B cell (primary cell): ENCODE measurements at regions not wholly inside any gene's neighbourhood (a gene's known extent, or its start where the extent isn't known, plus 50 kb on each side); places are given as distances from the start of the nearest gene placed in this dataset.

ENCODE experiments used
- ATAC-seq: fragments of 200-7000 bp; cut with Tn5 transposase; one replicate; pipeline ENCODE4 v1.10.0; 2021; ENCODE audit warnings: low read depth, mild to moderate bottlenecking, moderate number of reproducible peaks, moderate library complexity
- CTCF ChIA-PET: fragments of 350-600 bp; sonication (Branson Sonifier 250); formaldehyde crosslinking; loops from one replicate; lab custom pipeline; 2021; ENCODE audit warnings: antibody characterized with exemption, inconsistent platforms; lab: Charles Lee
- POLR2A ChIA-PET: fragments of 350-600 bp; sonication (Branson Sonifier 250); formaldehyde crosslinking; loops from one replicate; lab custom pipeline; 2021; ENCODE audit warnings: antibody characterized with exemption; lab: Charles Lee
- DNase-seq: peaks from one replicate; pipeline ENCODE4 v3.0.0; 2013
- H2AFZ ChIP-seq: 2 replicates; pipeline ENCODE4 v1.6.1; 2012; ENCODE audit warnings: mild to moderate bottlenecking, low read depth, low read length; ENCODE audit not compliant: insufficient read depth, poor library complexity, severe bottlenecking
- H3K27ac ChIP-seq, 2 donors: 1 replicate in 1 of 2; 2 replicates in 1 of 2; pipeline ENCODE4 v1.5.1; 2012 to 2013; ENCODE audit warnings: low read length in 2 of 2, mild to moderate bottlenecking in 2 of 2, moderate library complexity in 1 of 2
- H3K27me3 ChIP-seq, 4 experiments: fragments of 200-600 bp in 1 of 4; sonication (generic) in 1 of 4; replicated peaks in 1 of 4; 1 replicate in 2 of 4; 2 replicates in 2 of 4; pipeline versions ENCODE4 v1.6.1 to v1.7.0; 2013 to 2016; ENCODE audit warnings: low read length in 3 of 4, mild to moderate bottlenecking in 2 of 4, mixed read lengths in 1 of 4, moderate library complexity in 1 of 4; ENCODE audit not compliant: insufficient read depth in 4 of 4, control insufficient read depth in 3 of 4; ENCODE audit errors: control extremely low read depth in 1 of 4
- H3K36me3 ChIP-seq, 2 experiments: replicated peaks in 1 of 2; 1 replicate in 1 of 2; 2 replicates in 1 of 2; pipeline versions ENCODE4 v1.6.1 to v1.7.1; 2013; ENCODE audit warnings: low read length in 1 of 2; ENCODE audit not compliant: insufficient read depth in 2 of 2, control insufficient read depth in 1 of 2; ENCODE audit errors: control extremely low read depth in 1 of 2, extremely low read depth in 1 of 2
- H3K4me1 ChIP-seq, 2 donors: fragments of 200-600 bp in 1 of 2; sonication (generic) in 1 of 2; 1 replicate in 1 of 2; 2 replicates in 1 of 2; pipeline versions ENCODE4 v1.5.1 to v1.6.1; 2013 to 2017; ENCODE audit warnings: low read length in 2 of 2; ENCODE audit not compliant: control insufficient read depth in 2 of 2, insufficient read depth in 2 of 2
- H3K4me2 ChIP-seq: replicated peaks from 2 replicates; pipeline ENCODE3; 2012; ENCODE audit warnings: mild to moderate bottlenecking, low read depth, low read length; ENCODE audit not compliant: poor library complexity, severe bottlenecking
- H3K4me3 ChIP-seq, 5 experiments: fragments of 200-600 bp in 1 of 5; sonication (generic) in 1 of 5; 1 replicate in 3 of 5; 2 replicates in 2 of 5; pipeline versions ENCODE4 v1.5.1 to v1.7.0; 2011 to 2016; ENCODE audit warnings: low read length in 4 of 5, mild to moderate bottlenecking in 4 of 5, low read depth in 2 of 5, control low read depth in 1 of 5, moderate library complexity in 1 of 5; ENCODE audit not compliant: insufficient read depth in 1 of 5; ENCODE audit errors: control extremely low read depth in 1 of 5, extremely low read depth in 1 of 5
- H3K79me2 ChIP-seq: fragments of 200-600 bp; sonication (generic); one replicate; pipeline ENCODE4 v1.6.0; 2016; ENCODE audit warnings: low read length; ENCODE audit not compliant: control insufficient read depth, insufficient read depth
- H3K9ac ChIP-seq: fragments of 200-600 bp; sonication (generic); 2 replicates; pipeline ENCODE4 v1.6.1; 2017; ENCODE audit warnings: mild to moderate bottlenecking, low read length, moderate library complexity
- H3K9me3 ChIP-seq, 3 donors: one replicate each; pipeline versions ENCODE4 v1.6.1 to v1.7.1; 2013; ENCODE audit warnings: low read length in 2 of 3; ENCODE audit not compliant: control insufficient read depth in 2 of 3, insufficient read depth in 1 of 3; ENCODE audit errors: control extremely low read depth in 1 of 3
- H4K20me1 ChIP-seq: 2 replicates; pipeline ENCODE4 v1.6.0; 2012; ENCODE audit warnings: mild to moderate bottlenecking, low read length; ENCODE audit not compliant: insufficient read depth, control insufficient read depth, poor library complexity, severe bottlenecking
- H3K27ac Mint-ChIP-seq: one replicate; pipeline ENCODE4 v1.8.0; 2021; ENCODE audit warnings: mixed read lengths
- H3K27me3 Mint-ChIP-seq: one replicate; pipeline ENCODE4 v1.8.0; 2021; ENCODE audit warnings: mixed read lengths
- H3K4me1 Mint-ChIP-seq: one replicate; pipeline ENCODE4 v1.8.0; 2021; ENCODE audit warnings: mixed read lengths
- H3K4me3 Mint-ChIP-seq: one replicate; pipeline ENCODE4 v1.8.0; 2021; ENCODE audit warnings: mixed read lengths
- H3K9me3 Mint-ChIP-seq: one replicate; pipeline ENCODE4 v1.8.0; 2022; ENCODE audit warnings: mixed read lengths; ENCODE audit not compliant: insufficient read depth
- EZH2 ChIP-seq: IDR thresholded peaks from 2 replicates; pipeline ENCODE4 v1.6.1; 2012; ENCODE audit warnings: borderline replicate concordance, low read depth, mild to moderate bottlenecking, moderate library complexity, low read length; ENCODE audit not compliant: insufficient read depth, poor library complexity, severe bottlenecking
- WGBS: methylation state at CpG from one replicate; pipeline ENCODE4 v1.1.5; 2013; ENCODE audit warnings: missing lambda C conversion rate; ENCODE audit not compliant: insufficient coverage; 5-methylcytosine and 5-hydroxymethylcytosine counted together
- intact Hi-C: fragments of 100-400 bp; cut with micrococcal nuclease; formaldehyde crosslinking; loops from one replicate; pipeline ENCODE4 v1.10.0; 2022
- TF ChIP-seq, protein P1 (sequence below): fragments of 200-600 bp; IDR thresholded peaks from one replicate; pipeline ENCODE4 v1.8.0; 2022; ENCODE audit warnings: antibody characterized with exemption, mild to moderate bottlenecking

GRCh38 chr1:218525031-218525430, 179.9 kb downstream of the TGFB2 start:
- no peaks in the 10 kb centered on the region for H3K9me3 Mint-ChIP-seq
- CTCF ChIA-PET = interaction anchor here (1.6 kb wide), 1 partner anchor 186 kb away, joined by 7 read pairs; no protein-coding TSS in a partner anchor
- POLR2A ChIA-PET = no interaction called here

GRCh38 chr1:218525451-218526197, 180.5 kb downstream of the TGFB2 start:
- no peaks in the 10 kb centered on the region for H4K20me1 ChIP-seq
- whole genome bisulfite sequencing = no CpG with 5 or more reads among the region's 3 CpGs
- H3K9me3 ChIP-seq = no peaks in the 10 kb centered on the region
- H3K27ac Mint-ChIP-seq = no peak overlapping the region
- TF ChIP-seq, protein P1, sequence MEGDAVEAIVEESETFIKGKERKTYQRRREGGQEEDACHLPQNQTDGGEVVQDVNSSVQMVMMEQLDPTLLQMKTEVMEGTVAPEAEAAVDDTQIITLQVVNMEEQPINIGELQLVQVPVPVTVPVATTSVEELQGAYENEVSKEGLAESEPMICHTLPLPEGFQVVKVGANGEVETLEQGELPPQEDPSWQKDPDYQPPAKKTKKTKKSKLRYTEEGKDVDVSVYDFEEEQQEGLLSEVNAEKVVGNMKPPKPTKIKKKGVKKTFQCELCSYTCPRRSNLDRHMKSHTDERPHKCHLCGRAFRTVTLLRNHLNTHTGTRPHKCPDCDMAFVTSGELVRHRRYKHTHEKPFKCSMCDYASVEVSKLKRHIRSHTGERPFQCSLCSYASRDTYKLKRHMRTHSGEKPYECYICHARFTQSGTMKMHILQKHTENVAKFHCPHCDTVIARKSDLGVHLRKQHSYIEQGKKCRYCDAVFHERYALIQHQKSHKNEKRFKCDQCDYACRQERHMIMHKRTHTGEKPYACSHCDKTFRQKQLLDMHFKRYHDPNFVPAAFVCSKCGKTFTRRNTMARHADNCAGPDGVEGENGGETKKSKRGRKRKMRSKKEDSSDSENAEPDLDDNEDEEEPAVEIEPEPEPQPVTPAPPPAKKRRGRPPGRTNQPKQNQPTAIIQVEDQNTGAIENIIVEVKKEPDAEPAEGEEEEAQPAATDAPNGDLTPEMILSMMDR = no peak
- peaks cover 18% of the 10 kb centered on the region for H3K27me3 Mint-ChIP-seq
- no peak overlapping the region for H3K9ac ChIP-seq
- POLR2A ChIA-PET = no interaction called here
- H3K9me3 Mint-ChIP-seq = no peaks in the 10 kb centered on the region
- no peak overlapping the region for H3K4me3 ChIP-seq
- ATAC-seq (no peak), DNase-seq (no peak)
- CTCF ChIA-PET = no interaction called here
- H3K36me3 ChIP-seq = no peaks in the 10 kb centered on the region
- no peak overlapping the region for H3K4me3 Mint-ChIP-seq
- H3K4me1 ChIP-seq = peaks cover 0 to 2% of the 10 kb centered on the region in 2 donors
- intact Hi-C loops = no loop called here
- H2AFZ ChIP-seq = no peak overlapping the region
- no peak overlapping the region for H3K4me2 ChIP-seq
- H3K4me1 Mint-ChIP-seq = no peaks in the 10 kb centered on the region
- peaks cover 0 to 9% (median 0%) of the 10 kb centered on the region in 4 experiments for H3K27me3 ChIP-seq
- no peaks in the 10 kb centered on the region for H3K79me2 ChIP-seq
- H3K27ac ChIP-seq = no peak overlapping the region

More at GRCh38 chr1:218525031-218525430, 179.9 kb downstream of the TGFB2 start:
- Histone ChIP-seq H3K79me2 (no peaks in the 10 kb centered on the region), H3K27me3 (peaks cover 0 to 9% (median 0%) of the 10 kb centered on the region in 4 experiments), H3K36me3 (no peaks in the 10 kb centered on the region), H3K27ac (no peak overlapping the region), H4K20me1 (no peaks in the 10 kb centered on the region), H3K9ac (no peak overlapping the region), H3K4me1 (peaks cover 0 to 2% of the 10 kb centered on the region in 2 donors), H3K9me3 (no peaks in the 10 kb centered on the region), H3K4me2 (no peak overlapping the region), H3K4me3 (no peak overlapping the region), H2AFZ (no peak overlapping the region)
- Mint-ChIP-seq H3K4me3 (no peak overlapping the region), H3K4me1 (no peaks in the 10 kb centered on the region), H3K27me3 (peaks cover 22% of the 10 kb centered on the region), H3K27ac (no peak overlapping the region)
- no peak for ATAC-seq
- 0% methylated on average over 1 of the region's 6 CpGs for WGBS
- DNase-seq = no peak
- intact Hi-C loops = no loop called here
- no peak for TF ChIP-seq EZH2
- TF ChIP-seq, protein P1 = no peak
